GM21367 (cell line): ENCODE measurements at regions not wholly inside any gene's neighbourhood (a gene's known extent, or its start where the extent isn't known, plus 50 kb on each side); places are given as distances from the start of the nearest gene placed in this dataset.

ENCODE experiments used
- ATAC-seq: cut with Tn5 transposase; IDR thresholded peaks from one replicate; pipeline ENCODE4 v1.9.1; 2021; ENCODE audit not compliant: unreplicated experiment

DNA sequence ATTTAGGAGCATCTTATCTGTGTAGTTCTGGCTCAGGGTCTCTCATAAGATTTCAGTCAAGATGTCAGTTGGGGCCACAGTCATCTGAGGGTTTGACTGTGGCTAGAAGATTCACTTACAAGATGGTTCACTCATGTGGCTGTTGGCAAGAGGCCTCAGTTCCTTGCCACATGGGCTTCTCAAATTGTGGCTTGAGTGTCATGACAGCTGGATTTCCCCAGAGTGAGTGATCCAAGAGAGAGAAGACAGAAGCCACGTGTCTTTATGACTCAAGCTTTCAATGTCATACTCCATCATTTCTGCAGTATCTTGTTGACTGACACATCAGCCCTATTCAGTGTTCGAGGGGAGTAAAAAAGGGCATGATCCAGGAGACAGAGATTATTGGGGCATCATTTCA is 131.3 kb upstream of the AP1S2 start:
- no peak for ATAC-seq

DNA sequence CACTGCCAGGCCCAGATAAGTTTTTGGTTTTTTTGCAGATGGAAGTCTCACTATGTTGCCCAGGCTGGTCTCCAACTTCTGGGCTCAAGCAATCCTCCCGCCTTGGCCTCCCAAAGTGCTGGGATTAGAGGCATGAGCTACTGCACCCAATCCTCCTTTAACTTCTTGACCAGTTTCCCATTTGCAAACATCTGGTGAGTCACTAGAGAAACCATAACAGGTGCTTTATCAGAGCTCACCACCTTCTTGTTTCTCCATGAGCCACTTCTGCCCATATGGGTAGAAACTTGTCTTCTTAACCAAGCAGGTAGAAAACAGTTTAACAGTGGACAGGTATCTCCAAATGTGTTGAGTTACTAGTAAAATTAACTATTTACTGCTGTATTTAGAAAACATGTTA is 128.4 kb upstream of the AP1S2 start:
- ATAC-seq: no peak

DNA sequence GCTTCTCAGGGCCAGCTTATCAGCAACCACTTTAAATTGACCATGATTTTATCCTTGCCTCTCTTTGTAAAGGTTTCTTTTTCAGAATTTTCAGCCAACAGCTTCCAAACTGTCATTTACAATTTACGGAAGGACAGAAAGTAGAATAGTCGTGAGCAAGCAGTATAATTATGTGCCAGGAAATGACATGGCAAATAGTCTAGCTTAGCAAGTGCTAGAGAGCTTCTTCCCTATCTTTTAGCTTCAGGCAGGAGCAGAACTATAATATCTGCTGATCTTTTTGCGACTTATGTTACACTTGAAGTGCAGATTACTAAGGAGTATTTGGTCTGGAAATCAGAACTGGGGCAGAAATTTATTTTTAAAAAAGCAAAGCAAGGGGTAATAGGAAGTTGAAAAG is 123.0 kb upstream of the AP1S2 start:
- no peak for ATAC-seq

DNA sequence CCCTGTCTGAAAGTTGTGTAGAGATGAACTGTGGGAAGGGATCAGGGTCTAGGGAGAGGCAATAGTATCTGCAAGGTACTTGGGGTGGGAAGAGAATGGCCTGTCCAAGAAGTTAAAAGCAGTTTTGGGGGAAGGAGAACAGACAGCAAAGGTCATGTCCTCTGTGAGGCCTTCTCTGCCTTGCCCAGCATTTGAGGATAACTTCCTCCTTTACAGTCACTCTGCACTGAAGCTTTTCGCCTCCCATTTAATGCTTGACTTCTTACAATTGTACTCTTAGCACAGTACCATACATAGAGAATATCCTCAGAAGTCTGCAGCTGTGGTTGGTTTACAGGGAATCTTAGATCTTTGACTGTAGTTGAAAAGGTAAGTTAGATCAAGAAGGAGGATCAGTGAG is 121.8 kb upstream of the AP1S2 start:
- ATAC-seq: no peak

DNA sequence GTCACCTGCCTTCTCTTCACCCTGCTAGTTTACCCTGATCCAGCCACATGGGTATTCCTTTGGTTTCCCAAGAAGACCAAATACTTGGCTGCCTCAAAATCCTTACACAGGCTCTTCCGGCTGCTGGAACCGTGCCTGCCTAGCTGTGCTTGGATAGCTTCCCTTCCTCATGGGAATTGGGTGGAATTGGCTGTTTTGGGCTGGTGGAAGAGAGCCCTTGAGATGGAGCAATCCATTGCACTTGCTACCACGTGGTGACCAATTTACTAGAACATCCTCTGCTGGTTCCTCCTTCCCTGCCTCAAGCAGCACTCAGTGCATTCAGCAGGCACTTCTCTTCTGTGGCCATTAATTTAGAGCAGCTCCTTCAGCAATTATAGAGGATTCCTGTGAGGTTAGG is 119.3 kb upstream of the AP1S2 start:
- no peak for ATAC-seq

DNA sequence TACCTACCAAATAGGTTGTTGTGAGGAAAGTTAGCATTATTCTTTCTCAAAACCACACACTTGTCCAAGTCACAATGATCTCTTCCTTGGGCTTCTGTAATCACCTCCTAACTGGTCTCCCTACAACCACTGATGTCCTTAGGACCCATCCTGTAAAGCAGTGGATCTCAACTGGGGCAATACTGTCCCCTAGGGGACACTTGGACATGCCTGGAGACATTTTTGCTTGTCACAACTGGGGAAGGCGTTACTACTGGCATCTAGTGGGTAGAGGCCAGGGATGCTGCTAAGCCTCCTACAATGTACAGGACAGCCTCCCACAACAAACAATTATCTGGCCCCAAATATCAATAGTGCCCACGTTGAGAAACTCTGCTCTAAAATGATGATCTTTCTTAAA is 118.7 kb upstream of the AP1S2 start:
- no peak for ATAC-seq

DNA sequence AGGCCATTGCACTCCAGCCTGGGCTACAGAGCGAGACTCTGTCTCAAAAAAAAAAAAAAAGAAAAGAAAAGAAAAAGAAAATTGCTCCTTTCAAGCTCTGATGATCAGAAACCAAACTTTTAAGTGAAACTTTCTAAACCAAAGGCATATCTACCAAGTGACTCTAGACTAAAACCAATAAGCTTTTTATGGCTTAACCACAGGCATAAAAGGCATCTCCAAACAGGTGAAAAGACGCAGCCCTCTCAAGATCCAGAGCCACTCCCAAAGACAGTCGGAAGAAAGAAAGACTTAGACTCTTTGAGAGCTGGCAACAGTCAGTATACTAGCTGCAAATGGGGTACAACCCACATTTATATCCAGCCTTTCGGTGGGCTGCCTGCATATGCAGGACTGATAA is 117.1 kb upstream of the AP1S2 start:
- no peak for ATAC-seq

DNA sequence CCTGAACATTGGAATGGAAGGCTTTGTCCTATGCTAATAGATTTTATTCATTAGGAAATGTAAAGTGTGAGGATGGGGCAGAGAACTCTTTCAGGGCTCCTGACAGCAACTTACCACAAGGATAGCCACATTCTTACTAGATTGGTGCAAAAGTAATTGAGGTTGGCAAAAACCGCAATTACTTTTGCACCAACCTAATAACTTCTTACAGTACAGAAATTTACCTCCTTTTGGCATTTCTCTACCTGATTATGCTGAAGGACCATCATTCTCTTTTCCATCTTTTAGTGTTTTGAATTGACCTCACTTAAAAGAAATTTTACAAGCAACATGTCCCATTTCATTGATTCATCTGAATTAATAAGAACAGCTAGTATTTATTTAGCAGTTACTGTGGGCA is 109.2 kb upstream of the AP1S2 start:
- ATAC-seq: no peak

DNA sequence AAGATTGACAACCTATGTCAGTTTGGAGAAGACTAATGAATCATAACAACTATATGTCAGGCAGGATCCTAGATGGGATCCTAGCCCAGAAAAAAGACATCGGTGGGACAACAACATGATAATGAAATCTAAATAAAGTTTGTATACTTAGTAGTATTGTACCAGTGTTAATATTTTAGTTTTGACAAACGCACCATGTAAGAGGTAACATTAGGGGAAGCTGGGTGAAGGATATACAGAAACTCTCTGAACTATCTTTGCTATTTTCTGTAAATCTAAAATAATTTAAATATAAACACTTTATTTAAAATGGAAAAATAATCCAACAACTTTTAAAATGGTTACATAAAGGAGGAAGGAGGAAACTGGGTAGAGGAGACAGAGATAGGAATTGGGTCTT is 105.6 kb upstream of the AP1S2 start:
- no peak for ATAC-seq

DNA sequence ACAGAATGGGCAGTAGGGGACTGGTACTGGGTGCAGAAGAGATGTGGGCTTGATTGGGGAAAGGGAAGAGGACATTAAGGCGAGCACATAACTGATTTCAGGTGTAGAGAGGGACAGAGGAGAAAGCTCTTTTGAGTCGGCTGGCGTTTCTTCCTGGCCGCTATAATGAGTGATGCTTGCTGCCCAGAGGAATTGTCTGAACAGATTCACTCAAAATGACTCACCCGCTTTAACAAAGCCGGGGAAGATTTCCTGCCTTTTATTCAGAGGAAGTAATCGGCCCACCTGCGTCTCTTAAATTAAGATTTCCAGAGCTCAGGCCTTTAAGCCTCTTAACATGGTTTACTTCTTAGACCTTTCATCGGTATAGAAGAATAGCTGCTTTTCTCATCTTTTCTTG is 102.1 kb upstream of the AP1S2 start:
- no peak for ATAC-seq

DNA sequence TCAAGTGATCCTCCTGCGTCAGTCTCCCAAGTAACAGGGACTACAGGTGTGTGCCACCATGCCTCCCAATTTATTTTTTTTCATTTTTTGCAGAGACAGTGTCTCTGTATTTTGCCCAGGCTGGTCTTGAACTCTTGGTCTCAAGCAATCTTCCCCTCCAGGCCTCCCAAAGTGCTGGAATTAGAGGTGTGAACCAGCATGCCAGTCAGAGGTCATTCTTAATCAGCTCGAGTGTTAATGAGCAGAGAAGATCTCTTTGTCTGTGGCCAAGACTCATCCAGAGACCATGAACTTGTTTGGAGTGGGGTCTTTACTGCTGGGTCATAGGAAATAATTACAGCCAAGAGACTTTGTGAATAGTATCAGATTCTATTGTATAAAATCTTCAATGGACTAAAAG is 99.2 kb upstream of the AP1S2 start:
- ATAC-seq: no peak

DNA sequence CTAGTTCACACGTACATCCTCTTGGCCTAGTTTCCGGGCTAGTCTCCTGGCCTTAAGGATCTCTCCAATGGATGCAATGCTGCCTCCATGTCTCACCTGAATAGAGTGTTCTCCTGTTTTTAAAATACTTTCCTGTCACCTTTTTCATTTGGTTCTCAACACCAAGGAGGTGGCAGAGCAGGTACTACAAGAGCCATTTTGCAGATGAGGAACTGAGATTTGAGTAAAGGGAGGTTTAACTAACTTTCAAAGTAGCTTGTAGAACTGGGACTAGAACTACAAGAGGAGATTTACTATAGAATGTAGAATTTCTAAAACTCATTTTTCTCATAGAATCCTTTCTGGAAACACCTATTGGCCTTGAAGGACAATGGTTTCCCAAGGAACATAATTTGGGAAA is 97.6 kb upstream of the AP1S2 start:
- no peak for ATAC-seq

DNA sequence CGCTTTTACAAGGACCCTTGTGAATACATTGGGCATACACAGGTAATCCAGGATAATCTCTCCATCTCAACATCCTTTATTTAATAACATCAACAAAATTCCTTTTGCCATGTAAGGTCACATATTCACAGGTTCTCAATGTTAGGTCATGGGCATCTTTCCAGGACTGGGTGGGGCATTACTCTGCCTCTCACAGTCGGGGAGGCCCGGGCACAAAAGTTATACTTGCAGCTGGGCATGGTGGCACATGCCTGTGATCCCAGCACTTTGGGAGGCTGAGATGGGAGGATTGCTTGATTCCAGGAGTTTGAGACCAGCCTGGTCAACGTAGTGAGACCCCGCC is 93.7 kb upstream of the AP1S2 start:
- ATAC-seq: no peak

DNA sequence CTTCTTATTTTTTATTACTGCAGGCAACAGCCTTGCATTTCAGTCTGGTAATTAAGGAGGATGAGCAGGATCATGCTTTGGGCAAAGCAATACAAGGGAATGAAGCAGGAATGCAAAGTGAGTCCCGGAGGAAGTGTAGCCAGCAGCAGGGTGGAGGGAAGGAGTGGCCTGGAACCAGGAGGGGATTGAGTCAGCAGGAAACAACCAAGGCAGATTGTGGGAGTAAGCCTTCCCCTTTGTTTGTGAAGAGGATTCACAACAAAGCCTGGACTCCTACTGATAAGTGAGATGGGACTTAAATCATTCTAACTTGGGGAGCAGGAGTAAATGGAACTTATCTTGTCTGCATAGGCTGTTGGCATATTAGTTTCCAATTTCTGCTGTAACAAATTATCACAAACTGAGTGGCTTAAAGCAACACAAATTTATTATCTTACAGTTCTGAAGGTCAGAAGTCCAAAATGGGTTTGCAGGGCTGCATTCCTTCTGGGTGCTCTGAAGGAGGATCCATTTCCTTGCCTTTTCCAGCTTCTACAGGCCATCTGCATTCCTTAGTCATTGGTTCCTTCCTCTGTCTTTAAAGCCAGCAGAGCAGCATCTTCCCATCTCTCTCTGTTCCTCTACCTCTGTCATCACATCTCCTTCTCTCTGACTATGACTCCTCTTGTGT is 93.2 kb upstream of the AP1S2 start:
- ATAC-seq: no peak

DNA sequence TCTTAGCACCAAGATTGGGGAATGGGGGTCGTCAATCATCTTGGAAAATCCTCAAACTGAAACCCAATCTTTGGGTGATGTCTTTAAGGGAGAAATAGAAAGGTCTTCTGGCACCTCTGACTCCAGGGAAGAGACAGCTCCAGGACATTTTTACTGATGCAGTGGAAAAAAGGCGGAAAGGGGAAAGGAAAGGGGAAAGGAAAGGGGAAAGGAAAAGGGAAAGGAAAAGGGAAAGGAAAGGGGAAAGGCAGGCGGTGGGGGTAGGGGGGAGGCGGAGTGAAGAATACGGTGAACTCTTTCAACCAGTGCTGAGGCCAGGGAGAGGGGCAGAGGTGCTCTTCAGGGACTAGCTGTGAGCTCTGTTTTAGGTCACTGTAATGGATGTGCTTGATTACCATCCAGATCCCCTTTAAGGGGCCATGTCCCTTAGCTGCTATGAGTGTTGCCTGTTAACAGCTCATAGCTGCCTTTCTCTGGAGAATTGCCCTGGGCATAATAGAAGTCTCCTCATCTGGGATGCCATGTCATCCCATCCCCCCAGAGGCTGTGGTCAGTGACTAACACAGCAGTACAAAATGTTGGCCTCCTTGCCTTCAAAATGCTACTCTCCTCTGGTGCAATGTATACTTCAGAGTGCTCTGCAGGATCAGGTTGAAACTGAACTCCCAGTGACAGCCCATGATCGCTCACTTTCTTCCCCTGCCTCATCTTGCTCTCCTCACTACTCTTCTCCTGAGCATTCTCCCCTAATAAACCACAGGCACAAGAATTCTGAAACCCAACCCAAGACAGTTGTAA is 92.4 kb upstream of the AP1S2 start:
- no peak for ATAC-seq

DNA sequence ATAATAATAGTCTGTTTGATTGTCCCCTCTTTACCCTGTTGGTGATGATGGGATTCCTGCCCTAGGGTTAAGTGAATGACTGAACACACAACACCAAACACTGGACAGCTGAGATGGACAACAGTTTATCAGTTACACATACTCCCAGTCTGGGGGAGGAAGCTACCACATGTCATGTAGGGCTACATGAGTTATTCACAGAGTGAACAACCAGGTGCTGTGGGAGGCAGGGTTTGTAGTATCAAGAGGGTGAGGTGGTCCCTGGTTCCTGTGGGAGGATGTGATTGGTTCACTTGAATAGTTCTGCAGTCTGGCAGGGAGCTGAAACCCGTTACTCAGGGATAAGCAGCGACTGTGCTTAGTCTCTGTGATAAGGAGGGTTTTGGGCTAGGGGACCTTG is 88.8 kb upstream of the AP1S2 start:
- ATAC-seq: no peak

DNA sequence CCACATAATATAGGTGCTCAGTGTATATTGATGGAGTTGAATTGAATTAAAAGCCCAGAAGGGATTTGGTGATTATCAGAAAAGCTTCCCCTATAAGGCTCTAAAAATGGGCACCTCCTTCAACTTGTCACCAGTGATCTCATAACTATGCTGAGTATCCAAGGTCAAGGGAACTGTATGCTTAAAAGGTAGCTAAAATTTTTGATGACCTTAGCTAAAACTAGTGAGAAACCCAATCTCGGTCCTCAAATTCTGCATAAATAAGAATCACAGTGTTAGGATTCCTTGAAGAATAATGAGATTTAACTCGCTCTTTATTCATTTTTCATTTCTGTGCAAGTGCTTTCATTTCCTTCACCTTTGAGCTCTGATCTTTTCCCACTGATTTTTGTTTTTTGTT is 87.7 kb upstream of the AP1S2 start:
- ATAC-seq: no peak

DNA sequence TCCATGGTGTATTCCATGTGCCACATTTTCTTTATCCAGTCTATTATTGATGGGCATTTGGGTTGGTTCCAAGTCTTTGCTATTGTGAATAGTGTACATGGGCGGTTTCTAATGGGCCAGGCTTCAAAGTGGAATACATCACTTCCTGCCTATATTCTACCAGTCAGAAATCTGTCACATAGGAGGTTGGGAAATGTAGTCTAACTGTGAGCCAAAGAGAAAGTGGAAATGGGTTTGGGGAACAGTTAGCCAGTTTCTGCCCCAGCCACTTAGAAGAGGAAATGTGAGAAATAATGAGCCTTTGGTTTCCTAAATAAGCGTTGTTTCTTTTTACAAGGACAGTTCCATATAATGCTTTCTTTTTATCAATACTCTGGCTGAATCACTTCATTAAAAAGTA is 85.1 kb upstream of the AP1S2 start:
- no peak for ATAC-seq

DNA sequence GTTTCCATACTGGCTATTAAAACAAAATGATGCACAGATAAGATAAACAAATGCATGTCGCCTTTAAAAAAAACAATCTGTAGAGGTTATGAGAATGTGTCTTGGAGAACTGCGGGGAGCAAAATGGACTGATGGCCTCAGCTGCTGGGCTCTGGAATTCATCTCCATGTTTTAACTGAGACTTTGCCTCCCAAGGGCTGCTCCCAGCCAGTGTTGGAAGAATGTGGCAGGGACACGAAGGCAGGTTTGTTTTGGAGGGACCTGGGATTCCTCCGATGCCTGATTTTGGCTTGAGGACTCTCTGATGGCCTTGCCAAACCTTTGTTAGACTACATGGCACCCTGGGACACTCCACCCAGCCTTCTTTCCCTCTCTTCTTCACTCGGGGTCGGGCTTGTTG is 83.5 kb upstream of the AP1S2 start:
- ATAC-seq: no peak

DNA sequence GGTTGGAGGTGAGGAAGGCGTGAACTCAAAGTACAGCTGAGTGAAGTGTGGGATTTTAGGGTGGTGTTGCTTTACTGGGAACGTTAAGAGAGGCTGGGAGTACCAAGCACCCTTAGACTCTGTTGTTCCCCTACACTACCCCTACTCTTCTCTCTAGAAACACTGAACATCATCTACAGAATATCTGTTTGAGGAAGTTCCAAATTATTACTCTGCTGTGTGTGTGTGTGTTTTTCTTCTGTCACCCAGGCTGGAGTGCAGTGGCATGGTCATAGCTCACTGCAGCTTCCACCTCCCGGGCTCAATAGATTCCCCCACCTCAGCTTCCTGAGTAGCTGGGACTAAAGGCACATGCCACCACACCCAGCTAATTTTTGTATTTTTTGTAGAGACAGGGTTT is 76.7 kb upstream of the AP1S2 start:
- no peak for ATAC-seq

DNA sequence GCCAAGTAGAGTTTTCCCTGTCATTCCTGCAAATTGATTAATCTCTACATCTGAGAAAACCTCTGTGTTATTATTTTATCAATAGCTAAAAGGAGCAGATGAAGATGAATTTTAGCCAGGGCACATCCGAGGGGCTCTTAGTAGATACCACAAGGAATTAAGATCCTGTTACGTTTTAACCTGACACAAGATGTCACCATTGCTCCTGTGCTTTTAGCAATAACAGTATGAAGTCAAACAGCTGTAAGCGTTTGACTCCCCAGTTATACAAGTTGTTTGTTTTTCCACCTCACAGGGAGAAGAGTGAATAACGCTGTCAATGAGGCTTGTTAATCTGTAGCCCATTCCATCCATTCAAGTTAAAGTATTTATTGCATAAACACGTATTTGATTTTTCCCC is 76.0 kb upstream of the AP1S2 start:
- no peak for ATAC-seq

DNA sequence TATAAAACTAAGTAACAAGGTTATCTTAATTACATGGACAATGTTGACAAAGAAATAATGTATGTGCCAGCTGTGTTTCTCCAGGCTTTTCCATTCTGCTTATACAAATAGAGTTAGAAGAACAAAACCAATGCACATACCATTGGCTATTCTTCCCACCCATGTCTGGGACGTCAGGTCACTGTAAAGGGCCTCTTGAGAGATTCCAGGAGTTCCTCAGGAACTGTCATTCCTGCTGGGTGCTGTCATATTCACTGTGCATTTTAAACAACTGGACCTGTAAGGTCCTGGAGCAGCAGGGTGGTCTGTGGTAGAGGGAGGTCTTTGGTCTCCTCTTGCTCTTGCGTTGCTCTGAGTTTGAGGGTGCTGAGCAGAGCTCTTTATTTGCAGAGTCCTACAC is 74.6 kb upstream of the AP1S2 start:
- no peak for ATAC-seq

DNA sequence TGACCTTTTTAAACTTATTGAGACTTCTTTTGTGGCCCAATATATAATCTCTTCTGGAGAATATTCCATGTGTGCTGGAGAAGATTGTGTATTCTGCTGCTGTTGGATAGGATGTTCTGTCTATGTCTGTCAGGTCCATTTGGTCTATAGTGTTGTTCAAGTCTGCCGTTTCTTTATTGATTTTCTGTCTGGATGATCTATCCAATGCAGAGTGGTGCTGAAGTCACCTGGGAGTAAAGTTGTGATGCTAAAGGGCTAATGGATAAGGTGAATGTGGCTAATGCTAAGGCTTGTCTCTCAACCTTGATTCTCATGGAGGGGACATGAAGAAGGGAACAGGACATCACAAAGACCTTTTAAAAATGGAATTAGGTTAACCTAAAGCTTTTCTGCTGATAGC is 72.0 kb upstream of the AP1S2 start:
- ATAC-seq: no peak
